NB4 (cell line): ENCODE measurements at regions not wholly inside any gene's neighbourhood (a gene's known extent, or its start where the extent isn't known, plus 50 kb on each side); places are given as distances from the start of the nearest gene placed in this dataset.

Experiments used
- DNase-seq: peaks from one replicate; pipeline ENCODE4 v3.0.0; 2010; ENCODE audit warnings: low read depth
- H3K4me3 ChIP-seq: one replicate; pipeline ENCODE4 v1.5.1; 2011; ENCODE audit warnings: mild to moderate bottlenecking, low read depth, low read length, moderate library complexity
- MYC ChIP-seq: IDR thresholded peaks from 2 replicates; pipeline ENCODE4 v1.6.1; 2011; ENCODE audit warnings: low read depth, low read length
- POLR2A ChIP-seq: IDR thresholded peaks from 2 replicates; pipeline ENCODE4 v1.6.1; 2011; ENCODE audit warnings: mild to moderate bottlenecking; ENCODE audit not compliant: insufficient read length; ENCODE audit errors: extremely low read depth
- TF ChIP-seq, protein P1 (sequence below): IDR thresholded peaks from 2 replicates; pipeline ENCODE4 v1.6.1; 2011; ENCODE audit warnings: low read depth, low read length
- TF ChIP-seq, protein P2 (sequence below): IDR thresholded peaks from one replicate; pipeline ENCODE4 v1.5.1; 2012; ENCODE audit warnings: low read depth, low read length

GRCh38 chr9:120158221-120158620, 421.7 kb downstream of the CDK5RAP2 start:
- TF ChIP-seq, protein P1, sequence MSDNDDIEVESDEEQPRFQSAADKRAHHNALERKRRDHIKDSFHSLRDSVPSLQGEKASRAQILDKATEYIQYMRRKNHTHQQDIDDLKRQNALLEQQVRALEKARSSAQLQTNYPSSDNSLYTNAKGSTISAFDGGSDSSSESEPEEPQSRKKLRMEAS, result no peak
- TF ChIP-seq MYC (no peak), POLR2A (no peak)
- TF ChIP-seq, protein P2, sequence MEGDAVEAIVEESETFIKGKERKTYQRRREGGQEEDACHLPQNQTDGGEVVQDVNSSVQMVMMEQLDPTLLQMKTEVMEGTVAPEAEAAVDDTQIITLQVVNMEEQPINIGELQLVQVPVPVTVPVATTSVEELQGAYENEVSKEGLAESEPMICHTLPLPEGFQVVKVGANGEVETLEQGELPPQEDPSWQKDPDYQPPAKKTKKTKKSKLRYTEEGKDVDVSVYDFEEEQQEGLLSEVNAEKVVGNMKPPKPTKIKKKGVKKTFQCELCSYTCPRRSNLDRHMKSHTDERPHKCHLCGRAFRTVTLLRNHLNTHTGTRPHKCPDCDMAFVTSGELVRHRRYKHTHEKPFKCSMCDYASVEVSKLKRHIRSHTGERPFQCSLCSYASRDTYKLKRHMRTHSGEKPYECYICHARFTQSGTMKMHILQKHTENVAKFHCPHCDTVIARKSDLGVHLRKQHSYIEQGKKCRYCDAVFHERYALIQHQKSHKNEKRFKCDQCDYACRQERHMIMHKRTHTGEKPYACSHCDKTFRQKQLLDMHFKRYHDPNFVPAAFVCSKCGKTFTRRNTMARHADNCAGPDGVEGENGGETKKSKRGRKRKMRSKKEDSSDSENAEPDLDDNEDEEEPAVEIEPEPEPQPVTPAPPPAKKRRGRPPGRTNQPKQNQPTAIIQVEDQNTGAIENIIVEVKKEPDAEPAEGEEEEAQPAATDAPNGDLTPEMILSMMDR, result no peak
- DNase-seq, result no peak
- H3K4me3 ChIP-seq, result no peak overlapping the region

DNA sequence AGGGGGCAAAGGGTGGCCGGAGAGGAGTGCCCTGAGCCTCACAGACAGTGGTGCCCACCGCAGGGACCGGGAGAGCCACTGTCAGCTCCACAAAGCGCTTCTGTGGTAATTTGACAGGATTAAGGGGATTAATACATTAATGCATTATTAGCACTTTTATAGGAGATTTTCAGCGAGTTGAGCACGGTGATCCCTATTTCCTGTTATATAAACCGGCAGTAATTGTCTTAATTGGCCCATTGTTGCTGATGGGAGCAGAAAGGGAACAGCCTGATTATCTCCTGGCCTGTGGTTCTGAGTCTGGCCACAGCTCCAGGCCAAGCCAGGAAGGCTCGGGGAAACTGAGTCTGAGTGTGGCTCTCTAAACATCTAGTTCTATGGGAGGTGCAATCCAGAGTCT, 423.6 kb downstream of the CDK5RAP2 start:
- TF ChIP-seq, protein P1, result no peak
- no peak for DNase-seq
- H3K4me3 ChIP-seq, result no peak overlapping the region

- TF ChIP-seq, protein P2, result no peak
- TF ChIP-seq MYC (no peak), POLR2A (no peak)
- TF ChIP-seq, protein P1, result no peak
- no peak overlapping the region for H3K4me3 ChIP-seq
- DNase-seq, result no peak
Observed at GRCh38 chr9:120153258-120153657, 426.7 kb downstream of the CDK5RAP2 start.

GRCh38 chr9:120152295-120152694, 427.7 kb downstream of the CDK5RAP2 start:
- H3K4me3 ChIP-seq, result no peak overlapping the region
- no peak for DNase-seq
- TF ChIP-seq MYC, result no peak
- TF ChIP-seq, protein P1, result no peak
- no peak for TF ChIP-seq POLR2A

- TF ChIP-seq, protein P1, result no peak
- TF ChIP-seq POLR2A, result no peak
- TF ChIP-seq, protein P2, result no peak
- TF ChIP-seq MYC, result no peak
- H3K4me3 ChIP-seq, result no peak overlapping the region
- no peak for DNase-seq
Observed at GRCh38 chr9:120151806-120152205, 428.2 kb downstream of the CDK5RAP2 start.

GRCh38 chr9:120151149-120151548, 428.8 kb downstream of the CDK5RAP2 start:
- TF ChIP-seq MYC, result no peak
- TF ChIP-seq, protein P1, result no peak
- TF ChIP-seq, protein P2, result no peak
- no peak for DNase-seq
- H3K4me3 ChIP-seq, result no peak overlapping the region

DNA sequence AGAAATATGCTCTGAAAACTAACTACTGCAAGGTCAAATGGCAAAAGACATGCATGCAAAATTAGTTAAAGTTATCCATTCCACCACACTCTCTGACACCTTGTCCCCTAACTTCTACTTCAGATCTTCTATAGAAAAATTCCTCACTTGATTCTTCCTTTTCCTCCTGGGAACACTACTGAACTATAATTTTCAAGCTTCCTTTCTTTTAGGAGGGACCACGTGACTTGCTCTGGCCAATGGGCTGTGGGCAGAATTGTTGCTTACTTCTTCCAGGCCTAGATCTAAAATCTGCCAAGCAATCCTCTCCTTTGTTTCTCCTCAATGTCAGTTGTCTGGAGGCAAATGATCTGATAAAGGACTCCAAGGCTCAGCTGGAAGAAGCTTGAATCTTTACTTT, 441.0 kb downstream of the CDK5RAP2 start:
- no peak for TF ChIP-seq MYC
- TF ChIP-seq, protein P1, result no peak
- TF ChIP-seq POLR2A, result no peak
- TF ChIP-seq, protein P2, result no peak
- DNase-seq, result no peak
- H3K4me3 ChIP-seq, result no peak overlapping the region
